Pancreas (tissue), 10 donors: ENCODE measurements at regions not wholly inside any gene's neighbourhood (a gene's known extent, or its start where the extent isn't known, plus 50 kb on each side); places are given as distances from the start of the nearest gene placed in this dataset.

Source experiments
- ATAC-seq, 4 donors: fragments of 200-7000 bp; cut with Tn5 transposase; one replicate each; pipeline versions ENCODE4 v1.8.0 to v1.9.1; 2020; ENCODE audit warnings: mild to moderate bottlenecking in 4 of 4, moderate library complexity in 4 of 4
- DNase-seq, 6 donors: peaks; one replicate each; pipeline ENCODE4 v3.0.0-alpha.2; 2020
- FAIRE-seq: peaks from 2 replicates; lab custom pipeline; 2012; peaks lifted over from hg19 to GRCh38; lab: Jason Lieb, UNC
- H3K27ac ChIP-seq, 4 donors: fragments of 200-600 bp; sonication (generic); 1 replicate in 3 of 4; 2 replicates in 1 of 4; pipeline versions ENCODE4 v1.5.0 to v1.8.0; 2020
- H3K27me3 ChIP-seq, 4 donors: fragments of 200-600 bp; one replicate each; pipeline ENCODE4 v1.8.0; 2021
- H3K36me3 ChIP-seq, 3 donors: fragments of 200-600 bp; sonication (generic) in 1 of 3; one replicate each; pipeline versions ENCODE4 v1.5.0 to v1.8.0; 2020 to 2021
- H3K4me1 ChIP-seq, 3 donors: fragments of 200-600 bp; one replicate each; pipeline ENCODE4 v1.8.0; 2021
- H3K4me3 ChIP-seq, 4 donors: fragments of 200-600 bp; sonication (generic) in 2 of 4; one replicate each; pipeline versions ENCODE4 v1.5.0 to v1.8.0; 2020 to 2021
- H3K9me3 ChIP-seq, 4 donors: fragments of 200-600 bp; one replicate each; pipeline ENCODE4 v1.8.0; 2021
- WGBS, 2 donors: extraction: QIAGEN DNeasy Blood & Tissue Kit; methylation state at CpG; one replicate each; pipeline ENCODE4 v1.1.7; 2013; 5-methylcytosine and 5-hydroxymethylcytosine counted together
- intact Hi-C, 3 donors: fragments of 100-400 bp; cut with DNase I; formaldehyde crosslinking; loops; one replicate each; pipeline versions ENCODE4 v1.11.1 to v1.14.2; 2022
- TF ChIP-seq, protein P1 (sequence below), 4 donors: fragments of 200-600 bp; sonication (generic) in 3 of 4; IDR thresholded peaks; one replicate each; pipeline versions ENCODE4 v1.5.0 to v1.8.0; 2021; ENCODE audit warnings: antibody characterized with exemption in 4 of 4
- donor health status: healthy with polysubstance abuse.
- donor health status: DM: no; HTN: no; CAD: no; lungs with moderate emphysema.
- donor health status: DM: no; HTN: no; CAD: no.
- donor health status: control.
- donor health status: control.
- donor health status: Bipolar disorder and iron deficiency.
- donor health status: DM: yes; HTN: yes; CAD: no.
- donor health status: DM: no; HTN: no; CAD: no.
- donor health status: DM: no; HTN: no; CAD: no.
- donor health status: DM: yes; HTN: yes; CAD: no.

DNA sequence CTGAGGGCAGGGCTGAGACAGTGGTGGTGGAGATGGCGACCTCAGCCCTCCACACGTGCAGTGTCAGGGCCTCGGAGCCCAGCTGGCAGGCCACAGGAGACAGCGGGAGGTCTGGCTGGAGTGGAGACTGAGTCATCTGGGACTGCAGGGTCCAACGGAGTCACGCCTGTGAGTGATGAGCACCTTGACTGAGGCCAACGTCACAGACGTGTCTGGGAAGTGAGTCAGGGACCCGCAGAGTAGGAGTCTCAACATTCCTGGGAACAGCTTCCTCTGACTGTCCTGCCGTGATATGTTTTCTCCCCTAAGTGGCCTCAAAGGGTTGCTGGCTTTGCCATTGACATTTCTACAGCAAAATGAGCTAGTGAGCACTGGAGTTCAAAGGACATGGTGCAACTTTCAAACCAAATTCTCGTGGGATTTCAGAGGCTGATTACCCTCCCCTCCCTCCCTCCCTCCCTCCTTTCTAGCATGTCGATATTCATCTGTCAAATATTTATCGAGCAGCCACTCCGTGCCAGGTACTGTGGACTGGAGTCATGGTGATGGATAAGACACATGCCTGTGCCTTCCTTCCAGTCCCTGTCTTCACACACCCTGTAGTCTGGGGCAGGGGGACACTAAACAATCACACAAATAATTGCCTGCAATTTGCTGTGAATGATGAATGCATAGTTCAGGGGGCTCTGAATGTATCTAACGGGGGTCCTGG is 53.3 kb upstream of the AMOTL2 start:
- no peaks in the 10 kb centered on the region for H3K27me3 ChIP-seq
- H3K4me3 ChIP-seq, result no peak overlapping the region
- FAIRE-seq (no peak), DNase-seq (peak in 3 of 6 donors; percentile 12 to 38 (median 35)), ATAC-seq (peak in 3 of 4 donors; percentile 63 to 75 (median 66))
- no peaks in the 10 kb centered on the region for H3K36me3 ChIP-seq
- no peaks in the 10 kb centered on the region for H3K4me1 ChIP-seq
- intact Hi-C loops, result no loop called here
- no peak overlapping the region for H3K27ac ChIP-seq
- TF ChIP-seq, protein P1, sequence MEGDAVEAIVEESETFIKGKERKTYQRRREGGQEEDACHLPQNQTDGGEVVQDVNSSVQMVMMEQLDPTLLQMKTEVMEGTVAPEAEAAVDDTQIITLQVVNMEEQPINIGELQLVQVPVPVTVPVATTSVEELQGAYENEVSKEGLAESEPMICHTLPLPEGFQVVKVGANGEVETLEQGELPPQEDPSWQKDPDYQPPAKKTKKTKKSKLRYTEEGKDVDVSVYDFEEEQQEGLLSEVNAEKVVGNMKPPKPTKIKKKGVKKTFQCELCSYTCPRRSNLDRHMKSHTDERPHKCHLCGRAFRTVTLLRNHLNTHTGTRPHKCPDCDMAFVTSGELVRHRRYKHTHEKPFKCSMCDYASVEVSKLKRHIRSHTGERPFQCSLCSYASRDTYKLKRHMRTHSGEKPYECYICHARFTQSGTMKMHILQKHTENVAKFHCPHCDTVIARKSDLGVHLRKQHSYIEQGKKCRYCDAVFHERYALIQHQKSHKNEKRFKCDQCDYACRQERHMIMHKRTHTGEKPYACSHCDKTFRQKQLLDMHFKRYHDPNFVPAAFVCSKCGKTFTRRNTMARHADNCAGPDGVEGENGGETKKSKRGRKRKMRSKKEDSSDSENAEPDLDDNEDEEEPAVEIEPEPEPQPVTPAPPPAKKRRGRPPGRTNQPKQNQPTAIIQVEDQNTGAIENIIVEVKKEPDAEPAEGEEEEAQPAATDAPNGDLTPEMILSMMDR (IDR thresholded peaks at IDR 0.05), result no peak
- no peaks in the 10 kb centered on the region for H3K9me3 ChIP-seq
- WGBS, 2 donors, result 53 to 56% methylated on average over 15 of the region's 15 CpGs

DNA sequence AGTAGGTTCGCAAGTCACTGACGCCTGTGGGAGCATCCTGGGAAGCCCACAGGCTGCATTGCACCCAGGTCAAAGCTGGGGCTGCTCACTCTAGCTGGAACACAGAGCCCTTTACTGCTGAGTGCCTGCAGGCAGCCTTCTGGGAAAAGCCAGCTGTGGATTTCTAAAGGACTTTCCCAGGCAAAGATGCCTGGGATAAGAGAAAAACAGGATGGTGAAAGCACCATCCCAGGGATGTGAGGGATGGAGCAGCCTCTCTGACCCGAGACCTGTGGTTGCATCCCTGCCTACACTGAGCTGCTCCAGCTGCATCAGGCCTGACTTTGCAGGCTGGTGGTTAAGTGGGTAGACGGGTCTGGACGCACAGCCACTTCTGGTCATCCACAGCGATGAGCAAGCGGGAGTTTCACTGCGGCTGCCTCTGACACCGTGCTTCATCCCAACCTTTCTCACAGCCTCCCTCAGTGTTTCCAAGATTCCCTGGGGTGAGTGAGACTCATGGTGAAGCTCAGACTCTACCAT is 52.5 kb upstream of the AMOTL2 start:
- Histone ChIP-seq H3K27ac (no peak overlapping the region), H3K9me3 (no peaks in the 10 kb centered on the region), H3K4me1 (no peaks in the 10 kb centered on the region), H3K27me3 (no peaks in the 10 kb centered on the region), H3K36me3 (no peaks in the 10 kb centered on the region), H3K4me3 (no peak overlapping the region)
- intact Hi-C loops, result no loop called here
- no peak for FAIRE-seq
- WGBS, 2 donors, result 89 to 90% methylated on average over 9 of the region's 9 CpGs
- no peak for DNase-seq
- TF ChIP-seq, protein P1 (IDR thresholded peaks at IDR 0.05), result no peak
- ATAC-seq, result peak in 1 of 4 donors; percentile 41

DNA sequence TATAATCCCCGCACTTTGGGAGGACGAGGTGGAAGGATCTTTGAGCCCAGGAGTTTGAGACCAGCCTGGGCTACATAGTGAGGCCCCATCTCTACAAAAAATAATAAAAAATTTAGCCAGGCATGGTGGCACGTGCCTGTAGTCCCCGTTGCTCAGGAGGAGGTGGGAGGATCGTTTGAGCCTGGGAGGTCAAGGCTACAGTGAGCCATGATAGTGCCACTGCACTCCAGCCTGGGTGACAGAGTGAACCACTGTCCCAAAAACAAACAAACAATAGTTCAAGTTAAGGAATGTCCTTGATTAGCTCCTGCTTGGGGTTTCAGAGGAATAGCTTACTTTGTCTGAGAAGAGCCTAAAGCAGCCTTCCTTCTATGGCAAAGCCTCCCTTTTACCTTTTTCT is 51.7 kb upstream of the AMOTL2 start:
- H3K36me3 ChIP-seq, result no peaks in the 10 kb centered on the region
- no peaks in the 10 kb centered on the region for H3K9me3 ChIP-seq
- no peak overlapping the region for H3K27ac ChIP-seq
- ATAC-seq (no peak), DNase-seq (no peak), FAIRE-seq (no peak)
- TF ChIP-seq, protein P1 (IDR thresholded peaks at IDR 0.05), result no peak
- H3K4me1 ChIP-seq, result no peaks in the 10 kb centered on the region
- H3K4me3 ChIP-seq, result no peak overlapping the region
- intact Hi-C loops, result no loop called here
- 73 to 79% methylated on average over 5 of the region's 5 CpGs for WGBS, 2 donors
- no peaks in the 10 kb centered on the region for H3K27me3 ChIP-seq
